Upper lobe of right lung (tissue), 1 donor: ENCODE measurements at regions not wholly inside any gene's neighbourhood (a gene's known extent, or its start where the extent isn't known, plus 50 kb on each side); places are given as distances from the start of the nearest gene placed in this dataset.

Experiments used
- ATAC-seq: fragments of 200-7000 bp; cut with Tn5 transposase; one replicate; pipeline ENCODE4 v1.9.1; 2020; ENCODE audit warnings: mild to moderate bottlenecking, moderate library complexity
- DNase-seq: peaks from one replicate; pipeline ENCODE4 v3.0.0-alpha.2; 2020
- H3K27ac ChIP-seq: fragments of 200-600 bp; one replicate; pipeline ENCODE4 v1.8.0; 2022
- H3K27me3 ChIP-seq: fragments of 200-600 bp; one replicate; pipeline ENCODE4 v1.8.0; 2022; ENCODE audit warnings: mild to moderate bottlenecking
- H3K36me3 ChIP-seq: fragments of 200-600 bp; one replicate; pipeline ENCODE4 v1.8.0; 2022
- H3K4me1 ChIP-seq: fragments of 200-600 bp; one replicate; pipeline ENCODE4 v1.8.0; 2022
- H3K4me3 ChIP-seq: fragments of 200-600 bp; one replicate; pipeline ENCODE4 v1.8.0; 2022; ENCODE audit warnings: mild to moderate bottlenecking
- H3K9me3 ChIP-seq: fragments of 200-600 bp; one replicate; pipeline ENCODE4 v1.8.0; 2022
- CTCF ChIP-seq: fragments of 200-600 bp; IDR thresholded peaks from one replicate; pipeline ENCODE4 v1.8.0; 2022; ENCODE audit warnings: antibody characterized with exemption
- intact Hi-C: fragments of 100-400 bp; cut with DNase I; formaldehyde crosslinking; loops from one replicate; pipeline ENCODE4 v1.11.0; 2022
- donor health status: DM: no; HTN: yes; CAD: no; lungs with severe emphysema.

DNA sequence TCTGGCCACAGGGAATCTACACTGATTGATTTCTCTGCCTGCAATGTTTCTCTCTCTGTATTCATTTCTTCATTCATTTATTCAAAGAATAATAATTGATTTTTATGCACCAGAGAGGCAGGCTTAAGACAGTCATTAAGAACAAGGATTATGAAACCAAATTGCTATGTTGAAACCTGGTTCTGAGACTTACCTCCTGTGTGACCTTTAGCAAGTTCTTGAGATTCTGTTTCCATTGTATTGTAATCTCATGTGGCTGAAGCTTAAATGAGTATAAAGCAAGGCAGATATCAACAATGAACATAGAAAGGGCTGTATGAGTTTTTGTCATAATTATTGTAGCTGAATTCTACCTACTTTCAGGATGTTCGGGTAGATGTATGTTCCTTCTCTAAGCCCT, 129.6 kb upstream of the GRIA1 start:
- ATAC-seq (no peak), DNase-seq (no peak)
- intact Hi-C loops, result no loop called here
- H3K27ac ChIP-seq, result no peak overlapping the region
- no peaks in the 10 kb centered on the region for H3K4me1 ChIP-seq
- H3K27me3 ChIP-seq, result no peaks in the 10 kb centered on the region
- no peak overlapping the region for H3K4me3 ChIP-seq
- no peak for TF ChIP-seq CTCF
- no peaks in the 10 kb centered on the region for H3K36me3 ChIP-seq
- H3K9me3 ChIP-seq, result no peaks in the 10 kb centered on the region

GRCh38 chr5:153361735-153362409, 128.6 kb upstream of the GRIA1 start:
- TF ChIP-seq CTCF, result no peak
- no peaks in the 10 kb centered on the region for H3K9me3 ChIP-seq
- no peaks in the 10 kb centered on the region for H3K27me3 ChIP-seq
- ATAC-seq (no peak), DNase-seq (no peak)
- H3K4me3 ChIP-seq, result no peak overlapping the region
- no peak overlapping the region for H3K27ac ChIP-seq
- H3K4me1 ChIP-seq, result no peaks in the 10 kb centered on the region
- H3K36me3 ChIP-seq, result no peaks in the 10 kb centered on the region
- intact Hi-C loops, result no loop called here

DNA sequence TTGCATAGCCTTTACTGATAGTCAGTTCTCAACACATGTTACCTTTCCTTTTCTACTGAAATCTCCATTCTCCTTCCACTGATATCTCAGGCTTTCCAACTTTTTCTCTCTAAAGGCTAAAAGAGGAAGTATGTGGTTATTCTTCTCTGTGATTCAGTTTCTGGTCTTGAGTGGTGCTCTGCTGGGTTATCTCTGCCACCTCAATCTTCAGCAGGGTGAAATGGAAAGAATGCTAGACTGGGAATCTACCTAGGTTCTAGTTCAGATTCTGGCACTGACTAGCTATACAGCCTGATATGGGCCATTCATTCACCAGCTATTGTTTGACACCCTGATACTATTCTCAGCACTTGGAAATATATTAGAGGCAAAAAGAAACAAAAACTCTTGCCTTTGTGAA, 124.9 kb upstream of the GRIA1 start:
- DNase-seq, result no peak
- intact Hi-C loops, result no loop called here
- H3K27me3 ChIP-seq, result no peaks in the 10 kb centered on the region
- no peaks in the 10 kb centered on the region for H3K36me3 ChIP-seq
- no peak for TF ChIP-seq CTCF
- no peak overlapping the region for H3K4me3 ChIP-seq
- no peaks in the 10 kb centered on the region for H3K4me1 ChIP-seq
- no peaks in the 10 kb centered on the region for H3K9me3 ChIP-seq
- no peak for ATAC-seq
- H3K27ac ChIP-seq, result no peak overlapping the region

DNA sequence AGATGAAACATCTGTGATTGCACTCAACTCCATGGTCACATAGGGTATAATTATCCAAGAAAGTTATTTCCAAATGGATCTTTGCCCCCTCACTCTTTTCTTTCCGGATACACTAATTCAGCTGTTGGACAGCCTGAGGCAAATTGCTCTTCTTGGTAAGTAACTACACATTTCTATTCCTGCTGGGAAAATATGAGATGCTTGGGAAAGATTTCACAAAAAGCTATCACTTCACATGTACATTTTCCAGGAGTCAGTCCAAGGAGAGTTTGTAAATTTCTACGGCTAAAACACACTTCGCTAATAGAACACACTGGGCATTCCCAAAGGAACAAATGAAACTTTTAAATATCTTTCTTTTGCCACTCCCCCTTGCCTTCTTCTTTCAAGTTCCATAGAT, 123.0 kb upstream of the GRIA1 start:
- intact Hi-C loops, result no loop called here
- Histone ChIP-seq H3K27me3 (no peaks in the 10 kb centered on the region), H3K4me1 (no peaks in the 10 kb centered on the region), H3K9me3 (no peaks in the 10 kb centered on the region), H3K27ac (no peak overlapping the region), H3K4me3 (no peak overlapping the region), H3K36me3 (no peaks in the 10 kb centered on the region)
- no peak for DNase-seq
- no peak for TF ChIP-seq CTCF
- ATAC-seq, result no peak

DNA sequence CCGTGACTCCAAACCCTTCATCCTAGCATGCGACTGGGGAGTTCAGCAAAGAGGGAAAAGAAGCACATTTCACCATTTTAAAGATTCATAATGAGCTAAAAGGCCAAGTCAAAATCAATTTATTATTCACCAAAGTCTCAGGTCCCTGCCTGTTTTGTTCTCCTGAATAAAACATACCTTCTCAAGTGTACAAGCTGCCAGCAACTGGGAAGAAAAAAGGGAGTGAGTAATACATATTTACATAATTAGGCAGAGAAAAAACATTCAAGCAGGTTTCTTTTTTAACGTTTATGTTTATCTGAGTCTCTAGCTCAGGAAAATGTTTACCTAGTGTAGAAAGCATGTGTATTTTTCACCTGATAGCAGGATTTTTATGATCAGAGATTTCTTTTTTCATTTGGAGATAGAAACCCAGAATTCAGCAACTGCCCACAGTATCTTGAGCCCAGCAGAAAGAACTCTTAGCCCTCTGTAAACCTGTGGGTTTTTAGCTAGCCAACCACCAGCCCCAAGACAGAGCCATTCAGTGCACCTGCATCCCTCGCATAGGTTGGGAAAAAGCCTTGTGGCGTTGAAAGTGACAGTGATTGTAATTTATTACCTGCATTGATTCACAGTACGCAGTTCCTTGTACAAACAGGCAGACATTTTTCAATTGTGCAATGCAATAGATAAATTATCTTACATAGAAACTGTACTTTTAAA, 117.9 kb upstream of the GRIA1 start:
- intact Hi-C loops, result no loop called here
- Histone ChIP-seq H3K27ac (no peak overlapping the region), H3K27me3 (no peaks in the 10 kb centered on the region), H3K4me3 (no peak overlapping the region), H3K36me3 (no peaks in the 10 kb centered on the region), H3K9me3 (no peaks in the 10 kb centered on the region), H3K4me1 (no peaks in the 10 kb centered on the region)
- ATAC-seq, result no peak
- no peak for TF ChIP-seq CTCF
- DNase-seq, result no peak
